ENCODE measurements at regions not wholly inside any gene's neighbourhood (a gene's known extent, or its start where the extent isn't known, plus 50 kb on each side); places are given as distances from the start of the nearest gene placed in this dataset.

DNA sequence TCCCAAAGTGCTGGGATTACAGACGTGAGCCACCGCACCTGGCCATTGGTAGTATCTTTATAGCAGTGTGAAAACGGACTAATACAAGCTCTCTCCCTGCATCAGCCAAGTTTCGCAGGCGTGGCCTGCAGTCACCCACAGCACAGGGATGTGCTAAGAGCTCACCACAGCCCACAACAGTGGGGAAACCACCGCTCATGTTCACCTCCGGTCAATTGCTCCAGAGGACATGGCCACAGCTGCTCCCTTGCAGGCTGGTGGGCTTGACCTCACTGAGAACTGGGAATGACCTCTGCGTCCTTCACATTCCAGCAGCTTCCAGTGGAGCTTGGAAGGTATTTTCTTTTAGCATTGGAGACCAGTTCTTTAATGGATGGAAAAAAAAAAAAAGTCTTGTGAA is 156.4 kb downstream of the KCTD15 start:
- TF ChIP-seq CTCF (conservative IDR thresholded peaks at IDR 0.05) = no peak
- no peak for TF ChIP-seq EZH2 (IDR thresholded peaks at IDR 0.05; ENCODE audit: low read depth)
